BLaER1 (cell line): ENCODE measurements at regions not wholly inside any gene's neighbourhood (a gene's known extent, or its start where the extent isn't known, plus 50 kb on each side); places are given as distances from the start of the nearest gene placed in this dataset.
"Not testable (repeated sequence)": the region's sequence is repeated elsewhere in the genome, so short reads cannot be mapped to it uniquely, and the experiment has no call there.

ENCODE experiments used
- H3K27ac ChIP-seq: shearing (Covaris generic); formaldehyde crosslinking; 2 replicates; pipeline ENCODE4 v1.8.1; 2022
- H3K27me3 ChIP-seq: shearing (Covaris generic); formaldehyde crosslinking; 2 replicates; pipeline ENCODE4 v1.8.1; 2022
- H3K36me3 ChIP-seq: shearing (Covaris generic); formaldehyde crosslinking; 2 replicates; pipeline ENCODE4 v1.8.1; 2022
- H3K4me1 ChIP-seq: shearing (Covaris generic); formaldehyde crosslinking; 2 replicates; pipeline ENCODE4 v1.8.1; 2022
- H3K4me2 ChIP-seq: shearing (Covaris generic); formaldehyde crosslinking; 2 replicates; pipeline ENCODE4 v1.8.1; 2022
- H3K4me3 ChIP-seq: shearing (Covaris generic); formaldehyde crosslinking; 2 replicates; pipeline ENCODE4 v1.8.1; 2022
- H3K9ac ChIP-seq: shearing (Covaris generic); formaldehyde crosslinking; 2 replicates; pipeline ENCODE4 v1.8.1; 2022
- H3K9me3 ChIP-seq: shearing (Covaris generic); formaldehyde crosslinking; 2 replicates; pipeline ENCODE4 v1.8.1; 2022
- H4K20me1 ChIP-seq: shearing (Covaris generic); formaldehyde crosslinking; 2 replicates; pipeline ENCODE4 v1.8.1; 2022
- Cebpa-rat ChIP-seq: shearing (Covaris generic); IDR thresholded peaks from 2 replicates; pipeline ENCODE4 v1.8.1; 2022

GRCh38 chr1:213619026-213619425 is 368.7 kb upstream of the PROX1 start:
- Histone ChIP-seq H3K4me3 (no peak overlapping the region), H3K9ac (no peak overlapping the region), H3K9me3 (no peaks in the 10 kb centered on the region), H3K36me3 (no peaks in the 10 kb centered on the region), H3K27me3 (no peaks in the 10 kb centered on the region), H4K20me1 (no peaks in the 10 kb centered on the region), H3K4me2 (no peak overlapping the region), H3K4me1 (peaks cover 22% of the 10 kb centered on the region), H3K27ac (no peak overlapping the region)
- TF ChIP-seq Cebpa-rat = no peak

- no peaks in the 10 kb centered on the region for H3K27me3 ChIP-seq
- no peaks in the 10 kb centered on the region for H4K20me1 ChIP-seq
- H3K4me2 ChIP-seq = no peak overlapping the region
- no peaks in the 10 kb centered on the region for H3K9me3 ChIP-seq
- H3K27ac ChIP-seq = no peak overlapping the region
- peaks cover 23% of the 10 kb centered on the region for H3K4me1 ChIP-seq
- H3K36me3 ChIP-seq = no peaks in the 10 kb centered on the region
- TF ChIP-seq Cebpa-rat = no peak
- H3K4me3 ChIP-seq = no peak overlapping the region
- no peak overlapping the region for H3K9ac ChIP-seq
Observed at GRCh38 chr1:213621077-213621476, 366.7 kb upstream of the PROX1 start.

- Histone ChIP-seq H3K4me3 (no peak overlapping the region), H4K20me1 (no peaks in the 10 kb centered on the region), H3K36me3 (no peaks in the 10 kb centered on the region), H3K27ac (no peak overlapping the region), H3K4me2 (peak overlapping the region; percentile 70), H3K4me1 (peaks cover 23% of the 10 kb centered on the region), H3K9me3 (peaks cover 3% of the 10 kb centered on the region; the same call in 1 of the 2 replicates), H3K9ac (no peak overlapping the region), H3K27me3 (no peaks in the 10 kb centered on the region)
- TF ChIP-seq Cebpa-rat = no peak
Observed at GRCh38 chr1:213622365-213623063, 365.3 kb upstream of the PROX1 start.

DNA sequence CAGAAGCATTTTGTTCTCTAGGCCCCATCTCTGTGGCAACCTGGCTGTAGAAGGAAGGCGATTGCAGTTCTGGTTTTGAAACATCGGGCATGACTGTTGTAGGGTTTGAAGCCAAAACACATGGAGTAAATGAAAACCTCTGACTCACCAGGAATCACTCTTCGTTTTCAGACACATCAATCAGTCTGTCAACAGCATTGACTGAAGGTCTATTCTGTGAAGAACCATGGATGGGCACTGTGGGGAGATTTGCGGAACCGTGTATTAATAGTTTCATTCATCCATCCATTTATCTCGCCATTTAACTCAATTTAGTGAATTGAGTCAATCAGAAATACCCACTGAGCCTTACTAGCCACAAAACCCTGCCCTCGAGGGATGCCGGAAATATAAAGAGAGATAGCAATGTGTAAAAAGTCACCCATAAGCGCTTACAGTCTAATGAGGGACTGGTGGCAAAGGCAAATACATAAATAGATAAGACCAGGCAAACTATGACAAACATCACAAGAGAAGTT is 364.6 kb upstream of the PROX1 start:
- no peak for TF ChIP-seq Cebpa-rat
- H3K4me1 ChIP-seq = peaks cover 23% of the 10 kb centered on the region
- peaks cover 3% of the 10 kb centered on the region; the same call in 1 of the 2 replicates for H3K9me3 ChIP-seq
- peak overlapping the region; percentile 70 for H3K4me2 ChIP-seq
- no peaks in the 10 kb centered on the region for H4K20me1 ChIP-seq
- H3K9ac ChIP-seq = no peak overlapping the region
- H3K36me3 ChIP-seq = no peaks in the 10 kb centered on the region
- H3K27me3 ChIP-seq = no peaks in the 10 kb centered on the region
- H3K27ac ChIP-seq = no peak overlapping the region
- H3K4me3 ChIP-seq = no peak overlapping the region

GRCh38 chr1:213623862-213624261 is 363.9 kb upstream of the PROX1 start:
- Histone ChIP-seq H3K4me1 (peaks cover 23% of the 10 kb centered on the region), H3K27ac (no peak overlapping the region), H3K9ac (no peak overlapping the region), H3K27me3 (no peaks in the 10 kb centered on the region), H3K4me2 (peak overlapping the region; percentile 70), H3K4me3 (no peak overlapping the region), H3K36me3 (no peaks in the 10 kb centered on the region), H4K20me1 (no peaks in the 10 kb centered on the region), H3K9me3 (peaks cover 3% of the 10 kb centered on the region; the same call in 1 of the 2 replicates)
- TF ChIP-seq Cebpa-rat = no peak

DNA sequence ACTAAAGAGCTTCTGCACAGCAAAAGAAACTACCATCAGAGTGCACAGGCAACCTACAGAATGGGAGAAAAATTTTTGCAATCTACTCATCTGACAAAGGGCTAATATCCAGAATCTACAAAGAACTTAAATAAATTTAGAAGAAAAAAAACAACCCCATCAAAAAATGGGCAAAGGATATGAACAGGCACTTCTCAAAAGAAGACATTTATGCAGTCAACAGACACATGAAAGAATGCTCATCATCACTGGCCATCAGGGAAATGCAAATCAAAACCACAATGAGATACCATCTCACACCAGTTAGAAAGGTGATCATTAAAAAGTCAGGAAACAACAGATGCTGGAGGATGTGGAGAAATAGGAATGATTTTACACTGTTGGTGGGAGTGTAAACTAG is 351.0 kb upstream of the PROX1 start:
- H3K4me2 ChIP-seq, H3K27me3 ChIP-seq, H3K4me3 ChIP-seq, H3K36me3 ChIP-seq, H3K4me1 ChIP-seq, H3K9me3 ChIP-seq, H4K20me1 ChIP-seq, H3K27ac ChIP-seq, H3K9ac ChIP-seq: not testable (repeated sequence)

DNA sequence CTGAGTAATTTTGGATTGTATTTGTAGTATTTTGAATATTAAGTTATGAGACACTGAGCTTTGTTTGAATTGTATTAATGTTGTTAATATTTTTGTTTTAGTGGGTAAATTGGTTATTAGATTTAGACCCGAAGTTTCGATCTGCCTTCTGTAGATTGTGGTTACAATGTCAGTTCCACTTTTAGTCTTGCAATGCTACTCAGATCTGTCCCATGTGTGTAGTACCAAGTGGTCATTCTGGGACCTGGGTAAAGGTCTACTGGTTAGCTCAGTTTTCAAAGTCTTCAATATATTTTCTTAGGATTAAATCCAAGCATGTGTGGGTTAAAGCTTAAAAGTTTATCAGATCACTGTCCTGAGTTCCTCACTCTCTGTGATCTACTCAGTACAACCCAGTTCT is 346.5 kb upstream of the PROX1 start:
- Histone ChIP-seq H3K9me3 (no peaks in the 10 kb centered on the region), H3K4me3 (no peak overlapping the region), H3K9ac (no peak overlapping the region), H3K27ac (no peak overlapping the region), H3K4me2 (no peak overlapping the region), H3K4me1 (no peaks in the 10 kb centered on the region), H3K36me3 (no peaks in the 10 kb centered on the region), H3K27me3 (no peaks in the 10 kb centered on the region), H4K20me1 (no peaks in the 10 kb centered on the region)
- no peak for TF ChIP-seq Cebpa-rat

DNA sequence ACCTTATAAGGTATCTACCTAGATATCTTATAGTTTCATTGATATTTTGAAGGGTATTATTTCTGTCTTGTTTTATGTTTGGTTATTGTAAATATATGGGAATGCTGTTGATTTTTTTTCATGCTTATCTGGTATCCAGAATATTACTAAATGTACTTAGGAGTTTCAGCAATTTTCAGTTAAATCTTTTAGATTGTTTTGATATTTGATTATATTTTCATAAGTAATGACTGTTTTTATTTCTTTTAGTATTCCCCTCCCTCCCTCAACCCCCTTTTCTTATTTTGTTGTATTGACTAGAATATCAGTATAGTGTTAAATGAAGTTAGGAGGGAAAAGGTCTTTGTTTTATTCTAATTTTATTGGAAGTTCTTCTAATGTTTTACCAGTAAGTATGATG is 344.4 kb upstream of the PROX1 start:
- TF ChIP-seq Cebpa-rat = no peak
- no peaks in the 10 kb centered on the region for H4K20me1 ChIP-seq
- H3K9me3 ChIP-seq = no peaks in the 10 kb centered on the region
- no peak overlapping the region for H3K9ac ChIP-seq
- no peak overlapping the region for H3K4me3 ChIP-seq
- H3K4me1 ChIP-seq = no peaks in the 10 kb centered on the region
- H3K27me3 ChIP-seq = no peaks in the 10 kb centered on the region
- H3K36me3 ChIP-seq = no peaks in the 10 kb centered on the region
- H3K27ac ChIP-seq = no peak overlapping the region
- no peak overlapping the region for H3K4me2 ChIP-seq

GRCh38 chr1:213647864-213648650 is 339.7 kb upstream of the PROX1 start:
- H3K4me2 ChIP-seq = no peak overlapping the region
- H4K20me1 ChIP-seq = no peaks in the 10 kb centered on the region
- H3K9ac ChIP-seq = no peak overlapping the region
- no peaks in the 10 kb centered on the region for H3K36me3 ChIP-seq
- no peaks in the 10 kb centered on the region for H3K27me3 ChIP-seq
- TF ChIP-seq Cebpa-rat = no peak
- H3K27ac ChIP-seq = no peak overlapping the region
- H3K9me3 ChIP-seq = no peaks in the 10 kb centered on the region
- H3K4me3 ChIP-seq = no peak overlapping the region
- H3K4me1 ChIP-seq = no peaks in the 10 kb centered on the region

DNA sequence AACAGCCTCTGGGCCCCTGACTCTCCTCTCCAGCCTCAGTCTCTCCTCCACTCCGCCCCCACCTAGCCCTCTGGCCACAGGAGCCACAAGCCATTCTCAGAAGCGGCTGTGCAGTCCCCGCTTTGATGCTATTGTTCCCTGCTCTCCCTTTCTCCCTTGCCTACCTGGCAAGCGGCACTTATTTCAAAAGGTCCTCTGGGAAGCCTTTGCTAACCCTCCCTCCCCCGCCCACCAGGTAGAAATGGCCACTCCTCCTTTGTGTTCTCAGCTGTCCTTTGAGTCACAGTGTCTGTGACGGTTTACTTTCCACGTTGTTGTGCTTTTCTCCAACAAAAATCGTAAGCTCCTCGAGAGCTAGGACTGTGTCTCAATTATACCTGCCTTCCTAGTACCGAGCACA is 338.4 kb upstream of the PROX1 start:
- no peak for TF ChIP-seq Cebpa-rat
- Histone ChIP-seq H3K4me1 (no peaks in the 10 kb centered on the region), H3K4me3 (no peak overlapping the region), H3K9me3 (no peaks in the 10 kb centered on the region), H3K9ac (no peak overlapping the region), H3K27ac (no peak overlapping the region), H3K36me3 (no peaks in the 10 kb centered on the region), H3K4me2 (no peak overlapping the region), H3K27me3 (no peaks in the 10 kb centered on the region), H4K20me1 (no peaks in the 10 kb centered on the region)
